HG03457 (cell line): ENCODE measurements at regions not wholly inside any gene's neighbourhood (a gene's known extent, or its start where the extent isn't known, plus 50 kb on each side); places are given as distances from the start of the nearest gene placed in this dataset.

ENCODE experiments used
- ATAC-seq: cut with Tn5 transposase; IDR thresholded peaks from one replicate; pipeline ENCODE4 v1.9.1; 2021; ENCODE audit warnings: moderate number of reproducible peaks; ENCODE audit not compliant: unreplicated experiment

DNA sequence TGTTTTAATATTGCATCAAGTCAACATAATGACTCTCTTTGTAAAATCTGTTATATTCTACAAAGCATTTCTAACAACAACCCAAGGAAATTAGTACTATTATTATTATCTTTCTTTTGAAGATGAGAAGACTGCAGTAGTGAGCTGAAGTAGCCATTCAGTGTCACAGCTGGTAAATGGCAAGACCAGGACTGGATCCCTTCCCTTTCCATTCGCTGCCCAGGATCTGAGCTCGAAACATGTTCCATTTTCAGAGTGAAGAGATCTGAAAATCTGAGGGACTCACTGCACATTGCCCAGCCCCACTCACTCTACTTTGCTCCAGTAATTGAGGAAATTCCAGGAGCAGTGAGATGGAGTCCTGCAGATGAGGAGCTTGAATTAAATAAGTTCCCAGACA, 240.0 kb upstream of the BLID start:
- ATAC-seq: no peak

- no peak for ATAC-seq
Measured at GRCh38 chr11:122354025-122354697, 238.1 kb upstream of the BLID start.

- no peak for ATAC-seq
Measured at GRCh38 chr11:122353561-122353960, 237.5 kb upstream of the BLID start.

- ATAC-seq: no peak
Measured at GRCh38 chr11:122348659-122349409, 232.8 kb upstream of the BLID start.

DNA sequence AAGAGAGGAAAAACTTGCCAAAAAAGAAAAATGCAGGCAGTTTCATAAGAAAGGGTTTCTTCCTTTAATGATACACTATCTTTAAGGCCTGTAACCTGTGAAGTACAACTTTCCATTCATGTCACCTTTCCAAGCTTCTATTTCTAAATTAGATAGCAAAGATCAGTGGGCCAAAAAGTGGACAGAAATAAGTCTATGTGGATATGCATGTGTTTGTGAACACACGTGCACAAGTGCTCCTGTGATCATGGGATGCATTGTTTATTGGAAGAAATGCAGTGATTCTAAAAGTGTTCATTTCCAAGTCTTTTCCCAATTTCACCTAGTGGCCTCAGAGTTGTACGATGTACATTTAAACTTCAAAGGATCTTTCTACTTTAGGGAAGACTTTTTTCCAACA, 230.0 kb upstream of the BLID start:
- no peak for ATAC-seq

GRCh38 chr11:122345586-122345985, 229.6 kb upstream of the BLID start:
- no peak for ATAC-seq

- no peak for ATAC-seq
Measured at GRCh38 chr11:122344215-122344614, 228.2 kb upstream of the BLID start.

DNA sequence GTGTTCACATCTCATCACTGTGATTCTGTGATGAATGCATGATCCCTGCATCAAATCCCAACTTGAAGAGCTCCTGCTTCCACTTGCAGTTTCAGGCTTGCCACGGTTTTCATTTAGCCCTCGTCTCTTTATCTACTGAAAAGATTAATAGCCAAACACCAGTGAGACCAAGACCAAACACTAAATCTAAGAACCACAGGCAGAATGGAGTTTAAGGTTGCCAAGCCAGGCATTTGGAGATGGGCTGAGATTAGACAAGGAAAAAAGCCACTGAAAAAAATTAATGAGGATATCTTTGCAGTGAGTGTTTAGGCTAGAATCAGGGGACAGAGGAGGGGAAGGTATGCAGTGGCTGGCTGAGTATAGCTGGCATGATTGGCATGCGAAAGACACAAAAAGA, 227.2 kb upstream of the BLID start:
- ATAC-seq: no peak

DNA sequence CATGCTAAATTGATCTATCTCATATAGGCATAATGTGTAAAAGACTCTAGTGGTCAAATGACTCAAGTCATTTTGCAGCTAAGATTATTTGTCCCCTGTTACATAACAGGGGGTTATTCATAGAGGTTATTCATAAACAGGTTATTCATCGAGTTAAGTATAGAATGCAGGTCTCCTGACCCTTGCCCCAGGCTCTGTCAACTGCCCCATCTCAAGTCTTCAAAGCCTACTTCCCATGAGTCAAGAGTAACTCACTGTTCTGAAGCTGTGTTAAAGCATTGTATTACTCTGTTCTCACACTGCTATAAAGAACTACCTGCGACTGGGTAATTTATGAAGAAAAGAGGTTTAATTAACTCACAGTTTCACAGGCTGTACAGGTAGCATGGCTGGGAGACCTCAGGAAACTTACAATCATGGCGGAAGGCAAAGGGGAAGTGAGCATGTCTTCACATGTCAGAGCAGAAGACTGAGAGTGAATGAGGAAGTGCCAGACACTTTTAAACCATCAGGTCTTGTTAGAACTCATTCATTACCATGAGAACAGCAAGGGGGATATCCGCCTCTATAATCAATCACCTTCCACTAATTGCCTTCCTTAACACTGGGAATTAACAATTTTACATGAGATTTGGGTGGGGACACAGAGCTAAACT, 226.2 kb upstream of the BLID start:
- ATAC-seq: no peak

DNA sequence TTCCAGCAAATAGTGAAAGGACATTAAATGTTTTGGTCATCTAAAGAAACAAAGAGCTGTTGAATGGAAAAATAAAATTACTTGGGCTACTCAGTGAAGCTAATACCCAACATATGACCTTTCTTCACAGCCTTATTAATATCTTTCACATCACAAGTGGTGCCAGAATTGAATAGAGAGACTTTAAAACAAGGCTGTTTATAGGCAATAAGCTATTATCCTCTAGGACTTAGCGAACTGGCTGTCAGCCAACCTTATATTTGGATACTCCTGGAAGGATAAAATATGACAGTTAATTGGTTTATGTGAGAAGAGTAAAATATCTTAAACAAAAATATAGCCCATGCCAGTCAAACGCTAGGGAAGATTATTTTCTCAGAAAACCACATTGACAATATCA, 225.5 kb upstream of the BLID start:
- no peak for ATAC-seq

DNA sequence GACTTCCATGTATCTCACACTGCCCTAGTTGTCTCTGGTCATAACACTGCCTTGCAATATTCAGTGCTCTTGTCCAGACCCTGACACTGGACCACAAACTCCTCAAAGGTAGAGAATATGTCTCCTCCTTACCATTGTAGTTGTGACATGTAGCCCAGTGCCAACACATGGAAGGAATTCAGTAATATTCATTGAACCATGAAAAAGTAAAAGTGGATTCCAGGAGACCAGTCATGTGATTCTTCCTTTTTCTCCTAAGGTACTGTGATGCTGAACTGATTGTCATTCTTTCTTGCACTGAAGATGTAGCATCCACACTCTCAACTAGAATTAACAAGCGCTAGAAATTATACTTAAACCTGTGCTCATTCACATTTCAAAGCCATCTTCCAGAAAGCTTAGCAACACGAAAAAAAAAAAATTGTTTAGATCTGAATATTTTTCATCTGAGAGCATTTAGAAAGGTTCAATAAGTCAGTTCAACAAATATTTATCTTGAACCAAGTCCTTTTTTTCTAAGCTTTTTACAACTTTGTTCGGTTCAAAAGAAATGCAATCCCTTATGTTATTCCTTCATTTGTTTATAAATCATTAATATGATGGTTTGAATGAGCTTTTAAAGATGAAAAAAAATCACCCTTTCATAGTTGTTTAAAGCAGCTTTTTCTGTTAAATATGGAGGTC, 224.7 kb upstream of the BLID start:
- ATAC-seq: no peak

DNA sequence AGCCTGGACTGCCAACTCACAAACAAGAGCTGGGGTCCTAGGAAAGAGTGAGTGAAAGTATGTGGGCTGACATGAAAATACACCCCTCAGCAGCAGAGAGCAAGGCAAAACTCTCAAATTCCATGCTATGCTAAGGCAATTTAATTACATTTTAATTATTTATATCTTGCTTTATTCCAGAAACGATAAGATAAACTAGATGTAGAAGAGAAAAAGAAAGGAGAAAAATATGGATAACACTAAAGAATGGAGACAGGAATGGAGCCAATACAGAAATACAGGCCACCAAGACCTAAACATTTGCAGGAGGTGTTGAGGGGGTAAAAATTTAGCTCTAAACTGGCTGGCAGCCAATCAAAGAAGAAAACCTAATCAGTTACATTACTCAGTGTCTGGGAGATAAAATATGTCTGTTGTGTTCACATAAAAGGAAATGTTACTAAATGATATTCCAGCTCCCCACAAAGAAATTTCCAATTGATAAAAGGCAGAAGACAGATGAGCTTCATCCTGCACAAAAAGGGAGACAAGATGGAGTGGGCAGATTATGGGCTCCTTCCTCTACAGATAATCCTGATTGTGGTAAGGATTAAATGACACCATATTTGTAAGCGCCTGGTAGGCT, 223.5 kb upstream of the BLID start:
- no peak for ATAC-seq

- ATAC-seq: no peak
Measured at GRCh38 chr11:122337704-122338103, 221.7 kb upstream of the BLID start.

- no peak for ATAC-seq
Measured at GRCh38 chr11:122337241-122337640, 221.2 kb upstream of the BLID start.

DNA sequence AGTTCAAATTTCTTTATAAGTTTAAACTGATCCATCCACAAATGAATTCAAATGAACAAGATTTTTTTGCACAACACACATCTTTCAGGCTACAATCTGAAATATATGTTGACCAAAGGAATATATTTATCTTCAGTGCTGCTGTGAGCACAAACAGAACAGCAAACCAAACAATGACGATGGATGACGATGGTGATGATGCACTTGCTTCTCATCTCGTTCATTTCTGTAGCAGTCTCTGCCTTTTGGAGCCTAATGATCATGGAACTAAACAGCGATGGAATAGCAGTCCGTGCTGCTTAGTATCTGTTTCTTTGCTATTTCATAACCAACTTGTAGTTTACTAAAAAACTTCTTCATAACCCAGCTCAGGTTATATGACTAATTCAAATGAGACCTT, 220.7 kb upstream of the BLID start:
- no peak for ATAC-seq

DNA sequence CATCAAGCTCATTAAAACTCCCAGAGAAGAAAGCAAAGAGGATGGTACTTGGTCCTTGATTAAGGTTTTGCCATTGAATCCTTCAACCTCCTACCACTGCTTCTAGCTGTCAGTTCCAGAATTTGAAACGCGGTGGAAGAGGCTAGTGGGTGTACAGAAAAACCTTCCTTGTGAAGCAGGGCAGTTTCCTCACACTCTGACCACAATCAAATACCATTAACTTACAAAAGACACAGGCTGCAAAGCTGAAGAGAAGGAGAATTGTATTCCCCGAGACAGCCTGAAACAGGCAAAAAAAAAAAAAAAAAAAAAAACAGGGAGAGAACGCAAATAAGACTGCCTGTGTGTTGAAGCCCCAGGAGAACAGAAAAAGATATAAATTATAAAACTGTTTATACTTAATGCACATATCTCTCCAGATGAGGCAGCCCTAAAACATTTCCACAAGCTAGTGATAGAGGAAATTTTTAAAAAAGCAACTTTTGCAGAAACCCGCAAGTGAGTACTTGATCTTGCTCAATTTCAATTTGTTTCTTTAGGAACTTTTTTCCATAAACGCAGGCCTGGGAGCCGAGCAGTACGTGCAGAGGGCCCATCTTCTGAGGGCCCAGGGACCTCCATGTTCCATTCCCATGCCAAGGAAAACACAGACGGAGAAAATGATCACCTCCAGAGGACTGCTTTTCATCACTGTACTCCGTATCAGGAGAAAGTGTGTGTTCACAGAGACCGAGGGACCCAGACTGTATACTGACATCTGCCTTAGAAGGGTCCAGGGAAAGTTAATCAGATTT, 218.7 kb upstream of the BLID start:
- ATAC-seq: no peak

DNA sequence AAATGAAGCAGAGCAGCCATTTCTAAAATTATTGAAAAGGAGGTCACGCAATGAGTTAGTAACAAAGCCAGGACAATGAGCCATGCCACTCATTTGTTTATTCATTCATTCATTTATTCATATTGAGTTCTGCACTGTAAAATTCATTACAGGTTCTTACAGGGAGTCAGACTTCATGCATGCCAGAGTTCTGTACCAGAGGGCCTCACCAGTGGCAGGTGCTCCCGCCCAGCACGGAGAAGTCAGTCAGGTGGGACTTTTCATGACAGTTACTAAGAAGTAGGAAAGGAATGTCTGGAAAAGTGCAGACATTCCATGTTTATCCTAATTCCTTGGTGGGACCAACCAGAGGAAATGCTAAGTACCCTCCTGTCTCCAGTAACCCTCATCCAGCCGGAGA, 217.5 kb upstream of the BLID start:
- no peak for ATAC-seq

- no peak for ATAC-seq
Measured at GRCh38 chr11:122331079-122331478, 215.1 kb upstream of the BLID start.

DNA sequence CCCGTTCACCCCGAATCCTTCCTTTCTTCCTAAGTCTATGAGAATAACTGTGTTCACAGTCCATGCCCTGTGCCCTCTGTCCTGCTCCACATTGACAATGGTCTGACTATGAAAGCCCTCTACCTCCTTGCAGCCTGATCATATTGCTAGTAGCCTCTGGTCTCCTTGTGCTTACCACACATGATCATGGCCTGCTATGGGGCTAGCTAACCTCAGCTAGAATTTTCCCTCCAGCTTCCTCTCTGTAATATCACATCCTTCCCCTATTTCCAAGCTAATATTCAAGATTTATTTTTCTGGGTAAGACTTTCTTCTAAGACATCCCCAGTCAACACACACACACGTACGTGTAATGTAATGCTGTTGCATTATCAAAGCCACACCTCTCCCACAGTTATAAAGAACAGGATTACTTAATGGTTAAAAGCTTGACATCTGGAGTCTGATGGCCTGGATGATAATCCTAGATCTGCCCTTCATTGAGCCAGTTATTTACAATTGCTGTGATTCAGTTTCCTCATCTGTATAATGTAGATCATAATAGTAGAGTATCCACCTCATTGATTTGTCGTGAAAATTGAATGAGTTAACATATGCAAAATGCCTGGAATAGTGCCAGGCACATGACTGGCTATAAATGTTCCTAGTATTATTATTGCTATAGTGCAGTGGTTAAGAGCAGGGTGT, 214.4 kb upstream of the BLID start:
- ATAC-seq: no peak

GRCh38 chr11:122327528-122327927, 211.5 kb upstream of the BLID start:
- no peak for ATAC-seq
